ENCODE measurements at regions not wholly inside any gene's neighbourhood (a gene's known extent, or its start where the extent isn't known, plus 50 kb on each side); places are given as distances from the start of the nearest gene placed in this dataset.

DNA sequence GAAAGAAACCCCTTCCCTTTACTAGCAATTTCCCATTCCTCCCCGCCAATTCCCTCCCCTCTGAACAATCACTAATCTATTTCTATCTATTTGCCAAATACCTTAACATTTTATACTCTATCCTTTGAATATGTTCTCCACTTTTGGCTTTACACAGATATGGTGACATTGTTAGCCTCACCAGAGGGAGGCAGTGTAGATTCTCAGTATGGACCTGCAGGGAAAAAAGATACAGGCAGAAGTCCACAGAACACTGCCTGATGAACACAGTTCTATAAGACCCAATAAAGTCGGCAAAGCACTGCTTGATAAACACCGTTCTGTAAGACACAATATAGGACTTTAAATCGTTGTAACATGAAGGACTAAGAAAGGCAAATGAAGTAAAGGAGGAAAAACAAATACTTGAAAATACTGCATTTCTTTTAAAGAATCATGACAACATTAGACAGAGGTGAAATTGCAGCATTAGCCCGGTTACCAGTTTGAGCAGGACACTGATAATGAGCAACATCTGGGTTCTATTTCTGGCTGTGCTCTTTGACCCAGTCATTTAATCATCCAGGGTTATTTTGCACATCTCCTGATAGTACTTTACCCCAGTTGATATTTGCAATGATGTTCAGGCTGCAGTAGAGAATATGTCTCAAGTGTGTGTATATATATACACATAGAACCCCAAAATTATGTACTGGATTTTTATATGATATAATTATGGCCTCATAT is 296.8 kb downstream of the UTRN start:
- DNase-seq: peak in 1 of 2 donors; percentile 26

DNA sequence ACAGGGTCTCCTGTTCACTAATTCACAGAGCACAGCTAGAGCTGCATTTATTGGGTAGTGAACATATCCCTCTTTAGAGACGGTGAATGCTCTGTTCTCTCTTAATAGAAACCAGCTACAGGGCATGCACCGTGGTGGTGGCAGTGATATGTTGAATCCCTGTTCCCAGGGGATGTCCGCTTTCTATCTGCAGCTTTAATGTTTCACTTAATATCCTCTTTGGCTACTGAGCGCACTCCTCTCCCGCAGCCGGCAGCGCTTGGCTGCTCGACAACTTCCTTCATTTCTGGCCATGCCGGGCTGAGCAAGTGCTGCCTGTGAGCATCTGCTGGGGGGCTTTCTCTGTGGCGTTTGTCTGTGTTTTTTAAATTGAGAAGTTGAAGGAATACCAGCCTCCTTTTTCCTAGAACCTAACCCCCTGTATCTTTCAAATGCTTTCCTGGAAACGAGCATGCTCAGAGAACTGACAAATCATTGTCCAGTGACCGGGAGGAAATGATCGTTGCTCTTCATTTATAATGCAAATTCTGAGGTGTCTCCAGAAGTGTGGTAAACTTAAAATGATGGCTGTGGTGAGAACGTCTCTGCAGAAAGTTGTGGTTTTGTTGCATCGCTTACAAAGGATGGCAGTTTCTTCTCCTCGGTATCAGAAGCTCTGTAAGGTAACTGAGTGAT is 297.9 kb downstream of the UTRN start:
- DNase-seq: peak; percentile 22 to 59

DNA sequence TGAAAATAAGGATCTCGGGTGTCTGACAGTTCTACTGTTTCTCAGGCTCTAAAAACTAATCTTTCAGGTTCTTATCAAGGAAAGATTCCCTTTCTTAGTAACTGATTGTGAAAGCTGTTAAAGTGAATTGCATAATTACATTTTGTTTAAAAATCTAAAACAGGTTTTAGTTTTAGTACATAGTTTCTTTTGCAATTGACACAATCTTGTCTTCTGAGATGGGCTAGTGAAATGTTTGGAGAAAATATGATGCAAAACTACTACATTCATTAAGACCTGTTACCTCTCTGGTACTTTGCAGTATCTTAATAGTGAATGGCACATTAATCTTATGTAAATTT is 298.4 kb downstream of the UTRN start:
- DNase-seq: no peak

DNA sequence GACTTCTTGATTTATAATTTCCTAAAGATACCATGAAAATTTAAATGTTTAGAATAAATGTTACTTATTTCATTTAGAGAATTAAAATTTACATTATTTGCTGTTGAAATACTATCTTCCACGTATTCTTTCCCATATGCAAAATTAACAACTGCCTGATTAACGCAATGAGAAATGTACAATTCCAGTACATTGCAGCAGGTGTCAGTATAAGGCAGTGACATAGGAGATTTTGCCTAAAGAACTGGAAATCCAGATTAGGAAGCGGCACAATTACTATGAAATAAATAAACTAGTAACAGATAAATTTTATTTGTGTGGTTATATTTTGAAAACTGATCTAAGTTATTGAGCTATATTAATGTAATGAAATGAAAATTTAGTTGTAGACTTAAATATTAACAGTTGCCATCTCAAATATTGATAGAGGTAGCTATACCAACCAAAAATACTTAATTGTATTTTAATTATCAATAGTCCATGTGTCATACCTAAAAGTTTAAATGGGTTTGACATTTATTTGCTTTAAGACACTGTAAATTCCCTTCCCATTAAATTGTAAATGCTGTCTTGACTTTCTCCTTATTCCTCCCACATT is 300.2 kb downstream of the UTRN start:
- peak; percentile 52 to 63 for DNase-seq

DNA sequence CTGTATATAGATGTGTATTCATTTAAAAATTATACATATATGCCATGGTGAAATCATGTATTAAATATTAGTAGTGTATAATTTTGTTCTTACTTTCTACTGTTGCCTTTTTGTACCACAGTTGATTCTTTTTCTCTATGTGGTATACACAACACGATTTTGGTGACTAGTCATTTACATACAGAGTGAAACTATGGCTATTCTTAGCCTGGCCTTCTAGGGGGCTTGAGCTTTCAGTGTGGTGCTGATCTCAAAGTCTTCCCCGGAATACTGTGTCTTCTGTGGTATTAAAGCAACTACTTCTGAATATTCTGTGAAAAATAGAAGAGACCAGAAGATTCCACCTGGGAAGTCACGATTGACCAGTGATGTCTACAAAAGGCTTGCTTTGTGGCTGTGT is 301.9 kb downstream of the UTRN start:
- no peak for DNase-seq

DNA sequence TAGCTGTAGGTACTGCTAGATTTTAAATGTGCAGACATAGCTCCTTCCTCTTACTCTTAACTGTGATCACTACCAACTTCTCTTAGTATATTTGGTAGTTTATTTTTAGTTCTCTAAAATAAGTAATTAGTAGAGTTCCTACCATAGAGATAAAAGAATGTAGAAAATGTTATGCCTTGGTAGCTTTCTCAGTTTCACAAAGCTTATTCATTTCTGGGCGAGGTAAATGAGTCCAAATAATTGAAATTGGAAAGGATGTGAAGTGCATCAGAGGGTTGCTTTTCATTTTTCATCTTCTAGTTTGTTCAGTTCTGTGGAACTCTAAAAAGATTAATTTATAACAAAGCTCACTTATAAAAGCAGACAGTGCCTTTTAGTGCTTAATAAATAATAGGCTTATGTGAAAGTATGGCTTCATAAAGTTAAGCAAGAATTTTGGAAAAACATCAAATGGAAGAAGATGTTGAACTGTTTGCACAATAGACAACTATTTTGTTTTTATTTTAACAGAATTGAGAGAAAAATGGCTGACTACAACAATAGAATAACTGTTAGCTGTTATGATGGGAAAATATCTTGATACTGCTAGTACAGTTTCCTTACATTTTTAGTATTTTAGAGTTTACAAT is 303.7 kb downstream of the UTRN start:
- DNase-seq: no peak

DNA sequence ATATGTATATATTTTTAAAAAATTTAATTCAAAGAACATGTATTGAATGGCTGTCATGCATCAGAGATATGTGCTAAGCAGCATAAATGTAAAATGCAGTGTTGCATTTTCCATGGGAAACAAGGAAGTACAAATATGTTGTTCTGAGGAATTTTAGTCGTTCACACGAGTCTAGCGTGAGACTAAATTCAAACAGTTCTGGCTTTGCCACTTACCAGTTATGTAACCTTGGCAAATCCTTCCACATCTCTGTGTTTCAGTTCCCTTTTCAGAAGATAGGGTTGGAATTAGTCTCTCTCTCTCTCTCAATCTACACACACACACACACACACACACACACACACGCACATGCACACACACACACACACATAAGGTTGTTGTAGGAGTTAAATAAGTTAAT is 305.4 kb downstream of the UTRN start:
- peak; percentile 91 to 94 for DNase-seq

DNA sequence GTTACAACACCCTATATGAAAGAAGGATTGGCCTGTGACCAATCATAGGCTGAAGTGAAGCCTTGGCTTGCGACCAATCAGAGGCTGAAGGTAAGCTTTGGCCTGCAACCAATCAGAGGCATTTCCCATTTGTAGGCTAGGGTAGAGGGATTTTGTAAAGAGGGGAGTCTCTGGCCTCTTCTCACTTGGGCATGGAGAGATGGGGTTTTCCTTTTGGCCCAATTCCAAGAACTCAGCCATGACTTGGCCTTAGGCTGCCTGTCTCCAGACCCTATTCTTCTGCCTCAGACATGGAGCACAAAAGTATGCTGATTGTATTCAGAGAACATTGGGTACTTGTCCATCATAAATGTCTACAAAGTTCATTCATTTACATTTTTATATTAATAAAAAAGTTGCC is 308.3 kb downstream of the UTRN start:
- DNase-seq: no peak

DNA sequence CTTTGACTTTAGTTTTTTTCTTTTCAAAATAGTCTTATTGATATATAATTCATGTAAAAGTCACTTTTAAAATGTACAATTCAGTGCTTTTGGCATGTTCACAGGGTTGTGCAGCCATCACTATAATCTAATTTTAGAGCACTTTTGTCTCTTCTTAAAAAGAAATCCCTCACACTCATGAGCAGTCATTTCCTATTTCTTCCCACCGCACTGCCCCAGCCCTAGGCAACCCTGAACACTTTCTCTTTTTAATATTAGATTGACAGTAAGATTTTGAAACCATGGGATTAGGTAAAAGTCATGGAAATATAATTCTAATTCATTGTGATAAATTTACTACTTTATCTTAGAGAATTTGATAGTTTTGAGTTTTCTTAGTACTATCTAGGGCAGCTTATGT is 309.4 kb downstream of the UTRN start:
- peak; percentile 30 to 61 for DNase-seq

DNA sequence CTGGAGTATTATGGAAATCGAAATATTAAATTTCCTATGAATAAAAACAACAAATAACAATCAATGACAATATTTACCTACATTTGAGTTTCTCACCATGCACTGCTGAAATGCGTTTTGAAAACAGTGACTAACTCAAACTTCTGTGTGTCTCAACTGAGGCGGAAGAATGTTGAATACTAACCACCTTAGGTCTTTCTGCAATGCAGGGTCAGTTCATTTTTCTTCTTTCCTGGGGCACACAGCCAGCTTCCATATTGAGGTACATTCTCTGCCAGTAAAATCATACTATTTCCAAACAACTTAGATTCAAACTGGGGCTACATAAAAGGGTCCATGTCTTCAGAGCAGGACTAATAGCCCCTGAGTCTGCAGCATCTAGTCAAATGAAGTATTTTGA is 310.1 kb downstream of the UTRN start:
- DNase-seq: no peak

DNA sequence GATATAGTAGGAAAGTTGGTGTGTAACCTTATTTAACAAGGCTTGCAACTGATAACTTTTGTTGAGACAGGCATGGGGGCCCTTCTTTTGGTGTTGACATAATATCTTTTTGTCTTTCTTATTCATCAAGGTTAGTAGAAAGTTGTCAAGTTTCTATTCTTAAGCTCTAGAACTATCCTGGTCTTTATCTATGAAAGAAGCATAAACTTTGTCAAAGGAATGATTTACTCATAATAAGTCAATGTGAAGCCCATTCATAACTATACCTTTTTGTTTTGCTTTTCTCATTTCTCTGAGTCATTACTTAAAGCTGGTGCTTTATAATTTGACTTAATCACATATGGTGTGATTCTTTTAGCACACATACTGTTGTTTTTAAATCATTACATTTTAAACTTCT is 312.4 kb downstream of the UTRN start:
- no peak for DNase-seq

DNA sequence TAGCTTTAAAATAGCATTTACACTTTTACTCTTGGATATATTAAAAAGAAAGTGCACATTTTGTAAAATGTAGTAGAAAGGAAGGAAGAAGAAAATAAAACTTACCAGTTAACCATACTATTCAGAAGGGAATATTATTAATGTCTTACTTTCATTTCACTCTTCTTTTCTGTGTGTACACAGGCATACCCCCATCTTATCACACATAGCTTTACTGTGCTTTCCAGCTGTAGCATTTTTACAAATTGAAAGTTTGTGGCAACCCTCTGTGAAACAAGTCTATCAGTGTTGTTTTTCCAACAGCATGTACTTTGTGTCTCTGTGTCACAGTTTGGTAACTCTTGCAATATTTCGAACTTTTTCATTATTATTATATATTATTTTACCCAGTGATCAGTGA is 314.5 kb downstream of the UTRN start:
- DNase-seq: no peak

DNA sequence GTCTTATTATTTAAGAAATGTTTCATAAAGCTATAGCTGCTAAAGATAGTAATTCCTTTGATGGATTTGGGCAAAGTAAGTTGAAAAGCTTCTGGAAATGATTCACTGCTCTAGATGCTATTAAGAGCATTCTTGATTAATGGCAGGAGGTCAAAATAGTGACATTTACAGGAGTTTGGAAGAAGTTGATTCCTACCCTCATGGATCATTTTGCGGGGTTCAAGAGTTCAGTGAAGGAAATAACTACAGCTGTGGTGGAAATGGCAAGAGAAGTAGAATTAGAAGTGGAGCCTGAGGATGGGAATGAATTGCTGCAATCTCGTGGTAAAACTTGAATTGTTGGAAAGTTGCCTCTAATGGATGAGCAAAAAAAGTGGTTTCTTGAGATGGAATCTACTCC is 316.1 kb downstream of the UTRN start:
- DNase-seq: no peak

DNA sequence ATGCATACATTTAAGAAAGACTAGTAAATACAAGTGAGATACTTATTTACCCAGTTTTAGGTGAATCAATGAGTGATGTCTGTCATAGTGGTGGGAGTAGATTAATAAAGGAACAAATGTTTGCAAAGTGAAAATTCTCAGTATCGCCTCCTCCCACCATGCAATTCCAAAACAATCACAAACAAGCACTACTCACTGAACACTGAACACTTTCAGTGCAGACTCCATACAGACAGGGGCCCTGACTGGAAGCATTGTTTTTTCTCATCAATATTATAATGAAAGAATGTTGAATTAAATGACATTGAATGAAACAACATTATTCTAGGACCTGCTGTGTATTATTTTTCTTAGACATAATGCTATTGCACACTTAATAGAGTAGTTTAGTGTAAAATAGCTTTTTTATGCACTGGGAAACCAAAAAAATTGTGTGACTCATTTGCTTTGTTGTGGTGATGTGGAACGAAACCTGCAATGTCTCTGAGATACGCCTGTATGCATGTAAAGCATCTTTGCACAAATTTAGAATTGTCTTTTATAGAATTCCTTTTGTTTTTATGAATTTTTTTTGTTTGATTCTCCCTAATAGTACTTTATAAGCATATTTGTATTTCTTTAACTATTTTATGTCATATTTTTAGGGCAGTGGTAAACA is 317.5 kb downstream of the UTRN start:
- no peak for DNase-seq

DNA sequence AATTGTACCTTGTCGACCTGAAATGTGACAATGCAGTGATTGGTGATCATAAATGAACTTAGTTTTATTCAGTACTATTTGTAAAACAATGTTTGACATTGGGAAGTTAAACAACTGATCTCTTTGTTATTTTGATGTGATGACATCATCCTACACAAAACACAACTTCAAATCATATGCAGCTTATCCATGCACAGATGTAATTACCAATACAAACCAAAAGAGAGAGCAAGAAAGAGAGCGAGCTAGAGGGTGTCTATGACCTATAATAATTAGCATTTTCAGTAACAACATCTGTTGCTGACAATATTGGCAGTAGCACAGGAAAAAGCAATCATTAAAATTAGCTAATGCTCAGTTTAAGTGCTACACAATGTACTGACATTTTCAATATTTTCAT is 320.9 kb downstream of the UTRN start:
- no peak for DNase-seq

DNA sequence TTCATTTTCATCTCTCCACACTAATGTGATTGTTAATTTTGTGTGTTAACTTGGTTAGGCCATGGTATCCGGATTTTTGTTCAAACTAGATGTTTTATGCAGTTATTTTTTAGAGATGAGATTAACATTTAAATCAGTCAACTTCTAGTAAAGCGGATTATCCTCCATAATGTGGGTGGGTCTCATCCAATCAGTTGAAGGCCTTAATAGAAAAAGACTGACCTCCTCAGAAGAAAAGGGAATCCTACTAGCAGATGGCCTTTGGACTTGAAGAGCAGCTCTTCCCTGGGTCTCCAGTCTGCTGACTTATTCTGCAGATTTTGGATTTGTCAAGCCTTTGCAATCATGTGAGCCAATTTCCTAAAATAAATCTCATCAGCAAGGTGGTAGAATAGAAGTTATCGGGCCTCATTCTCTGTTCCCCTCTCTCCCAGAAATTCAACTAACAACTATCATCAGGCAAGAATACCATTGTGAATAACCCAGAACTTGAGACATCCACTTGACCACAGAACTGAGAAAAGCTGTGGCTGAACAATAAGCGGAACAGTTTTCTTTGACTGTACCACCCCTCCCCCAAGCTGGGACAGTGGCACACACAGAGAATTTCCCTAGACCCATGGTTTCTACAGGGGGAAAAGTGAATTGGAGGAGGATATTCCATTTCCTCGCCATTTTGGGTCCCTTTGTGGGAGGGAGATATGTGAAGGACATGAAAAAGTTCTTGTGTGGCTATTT is 323.0 kb downstream of the UTRN start:
- peak; percentile 31 to 50 for DNase-seq

DNA sequence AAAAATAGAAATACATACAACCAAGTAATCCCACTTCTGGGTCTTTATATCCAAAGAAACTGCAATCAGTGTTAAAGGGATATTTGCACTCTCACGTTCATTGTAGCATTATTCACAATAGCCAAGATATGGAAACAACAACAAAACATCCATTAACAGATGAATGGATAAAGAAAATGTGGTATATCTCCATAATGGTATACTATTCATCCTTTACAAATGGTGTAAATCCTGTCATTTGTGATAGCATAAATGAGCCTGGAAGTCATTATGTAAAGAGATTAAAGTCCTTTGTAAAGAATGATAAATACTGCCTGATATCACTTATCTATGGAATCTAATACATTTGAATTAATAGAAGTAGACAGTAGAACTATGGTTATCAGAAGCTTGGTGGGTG is 327.7 kb downstream of the UTRN start:
- DNase-seq: no peak

DNA sequence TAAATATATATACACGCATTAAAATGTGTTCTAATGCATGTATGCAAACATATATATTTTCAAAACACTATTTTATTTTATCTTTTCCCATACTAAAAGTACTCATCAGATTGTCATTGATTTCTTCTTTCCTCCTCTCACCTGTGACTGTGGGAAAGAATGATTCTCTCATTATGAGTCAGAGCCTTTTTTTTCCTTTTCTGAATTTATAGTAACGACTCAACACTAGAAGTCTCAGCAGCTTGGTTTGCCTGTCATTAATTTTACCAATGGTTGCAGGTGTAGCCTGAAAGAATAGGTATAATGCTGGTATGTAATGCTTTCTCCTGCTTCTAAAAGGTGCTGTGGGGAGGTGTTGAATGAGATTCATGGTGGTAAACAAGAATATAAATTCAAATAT is 328.7 kb downstream of the UTRN start:
- no peak for DNase-seq

DNA sequence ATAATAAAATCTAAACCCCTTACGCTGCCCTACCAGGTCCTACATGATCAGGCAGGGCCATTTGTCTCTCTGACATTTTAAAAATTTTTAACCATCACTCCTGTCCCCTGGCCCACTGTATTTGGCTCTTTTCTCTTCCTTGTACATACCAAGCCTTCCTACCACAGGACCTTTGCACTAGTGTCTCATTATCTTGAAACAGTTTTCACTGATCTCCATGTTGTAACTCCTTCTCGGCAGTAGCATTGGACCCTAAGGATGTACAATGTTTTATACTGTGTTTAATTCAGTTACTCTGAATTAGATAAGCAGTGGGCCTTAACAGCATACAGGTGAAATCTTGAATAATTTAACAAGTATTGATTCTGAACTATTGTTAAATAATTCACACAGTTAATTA is 330.7 kb downstream of the UTRN start:
- DNase-seq: no peak

DNA sequence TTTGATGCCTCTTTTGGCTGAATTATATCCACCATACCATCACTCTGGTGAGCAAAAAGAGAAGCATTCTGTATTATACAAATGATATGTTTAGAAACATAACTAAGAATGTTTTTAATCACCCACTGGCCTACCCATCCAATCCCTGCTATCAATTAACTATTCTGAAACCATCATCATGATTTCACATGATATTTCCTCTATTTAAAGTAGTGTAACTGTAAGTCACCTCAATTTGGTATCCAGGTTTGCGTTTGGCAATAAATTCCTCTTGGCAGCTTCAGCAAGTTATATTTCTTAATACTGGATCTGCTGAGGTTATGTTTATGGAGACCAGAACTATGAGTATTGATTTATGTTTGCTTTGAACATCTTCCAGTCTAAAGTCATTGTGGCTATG is 332.1 kb downstream of the UTRN start:
- DNase-seq: no peak

DNA sequence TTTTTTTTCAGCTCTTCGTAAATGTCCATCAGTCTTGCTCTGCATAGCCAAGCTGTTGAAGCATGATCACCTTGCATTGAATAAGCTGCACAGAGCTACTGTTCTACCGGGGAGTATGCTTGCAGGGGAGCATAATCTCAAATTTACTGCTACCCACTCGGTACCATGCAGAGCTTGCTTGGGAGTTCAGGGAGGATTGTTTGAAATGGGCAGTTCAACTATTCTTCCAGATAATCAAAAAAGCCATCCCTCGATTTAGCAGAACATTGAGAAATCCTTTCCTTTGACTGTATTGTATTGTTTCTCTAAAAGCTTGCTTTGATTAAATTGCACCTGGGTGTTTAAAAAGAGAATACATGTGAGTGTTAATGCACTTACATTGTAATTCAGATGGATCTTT is 332.6 kb downstream of the UTRN start:
- no peak for DNase-seq

DNA sequence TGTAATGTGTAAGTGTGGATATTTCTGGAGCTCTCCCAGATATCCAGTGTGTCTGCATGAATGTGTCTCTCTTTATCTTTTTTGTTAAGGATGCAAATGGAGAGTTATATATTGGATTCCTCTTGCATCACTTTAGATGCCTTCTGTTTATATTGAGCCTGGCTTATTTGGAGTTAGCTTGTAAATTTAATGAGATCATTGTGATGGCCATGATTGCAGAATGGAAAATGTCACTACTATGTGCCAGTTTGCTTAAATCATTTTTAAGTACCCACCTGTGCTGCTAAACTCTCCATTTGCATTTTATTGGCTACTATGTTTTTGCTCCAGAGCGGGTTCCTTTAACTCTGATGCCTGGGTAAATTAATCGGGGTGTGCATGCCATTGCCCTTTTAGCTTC is 334.8 kb downstream of the UTRN start:
- no peak for DNase-seq

DNA sequence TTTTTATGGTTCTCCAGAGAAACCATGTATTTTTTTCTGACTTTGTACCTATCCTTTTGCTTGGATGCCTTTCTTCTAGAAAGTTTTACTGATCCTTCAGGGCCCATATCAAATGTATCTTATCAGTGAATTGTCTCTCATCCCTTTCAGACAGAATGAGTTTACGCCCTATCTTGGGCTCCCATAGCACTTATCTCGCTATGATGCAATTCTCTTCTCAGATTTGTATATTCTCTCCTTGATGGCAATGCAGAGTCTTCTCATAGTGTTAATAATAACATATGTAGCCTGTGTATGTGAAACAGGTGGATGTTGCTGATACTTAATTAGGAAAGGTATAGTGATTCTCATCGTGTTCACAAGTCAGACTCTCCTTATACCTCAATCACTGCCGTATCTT is 336.2 kb downstream of the UTRN start:
- DNase-seq: no peak
